Caco-2 (cell line): ENCODE measurements at regions not wholly inside any gene's neighbourhood (a gene's known extent, or its start where the extent isn't known, plus 50 kb on each side); places are given as distances from the start of the nearest gene placed in this dataset.

Experiments used
- BruUV-seq: library from RNA; stranded (reverse); fragments of 400-500 nt; replicated peaks from 2 replicates; lab custom pipeline; 2021; lab: Mats Ljungman, UMichigan
- CTCF ChIA-PET: fragments of 300-600 bp; sonication (Branson Sonifier 250); formaldehyde crosslinking; loops from one replicate; lab custom pipeline; 2022; ENCODE audit warnings: antibody characterized with exemption; lab: Charles Lee
- POLR2A ChIA-PET: fragments of 300-600 bp; sonication (Branson Sonifier 250); formaldehyde crosslinking; loops from one replicate; lab custom pipeline; 2022; ENCODE audit warnings: antibody characterized with exemption; lab: Charles Lee
- DNase-seq, 2 experiments: peaks; one replicate each; pipeline versions ENCODE4 v3.0.0 to v3.0.0-alpha.2; 2020 to 2022
- H3K27me3 ChIP-seq: replicated peaks from 2 replicates; pipeline ENCODE4 v1.6.0; 2011; ENCODE audit warnings: low read length; ENCODE audit not compliant: control insufficient read depth, insufficient read depth
- H3K36me3 ChIP-seq: 2 replicates; pipeline ENCODE4 v1.5.1; 2011; ENCODE audit warnings: low read length; ENCODE audit not compliant: control insufficient read depth, insufficient read depth
- H3K4me1 ChIP-seq: fragments of 250-450 bp; sonication (Bioruptor Pico); 2 replicates; pipeline ENCODE4 v1.5.1; 2020; ENCODE audit warnings: mild to moderate bottlenecking
- H3K4me3 ChIP-seq: 2 replicates; pipeline ENCODE4 v1.5.1; 2011; ENCODE audit warnings: low read depth, mild to moderate bottlenecking, control low read depth, low read length
- H3K9me3 ChIP-seq: fragments of 250-450 bp; sonication (Bioruptor Pico); 2 replicates; pipeline ENCODE4 v1.5.1; 2020; ENCODE audit warnings: mild to moderate bottlenecking, moderate library complexity
- H3K27ac Mint-ChIP-seq: one replicate; pipeline ENCODE4 v1.8.0; 2022; ENCODE audit warnings: mixed read lengths; ENCODE audit not compliant: unreplicated experiment
- H3K27me3 Mint-ChIP-seq: one replicate; pipeline ENCODE4 v1.8.0; 2022; ENCODE audit warnings: mixed read lengths; ENCODE audit not compliant: insufficient read depth, unreplicated experiment
- H3K36me3 Mint-ChIP-seq: one replicate; pipeline ENCODE4 v1.8.0; 2022; ENCODE audit warnings: mild to moderate bottlenecking, mixed read lengths; ENCODE audit not compliant: insufficient read depth, unreplicated experiment
- H3K4me1 Mint-ChIP-seq: one replicate; pipeline ENCODE4 v1.8.0; 2022; ENCODE audit warnings: low read depth, mixed read lengths; ENCODE audit not compliant: unreplicated experiment
- H3K4me3 Mint-ChIP-seq: one replicate; pipeline ENCODE4 v1.8.0; 2022; ENCODE audit warnings: mild to moderate bottlenecking, moderate library complexity, mixed read lengths; ENCODE audit not compliant: unreplicated experiment
- H3K9me3 Mint-ChIP-seq: one replicate; pipeline ENCODE4 v1.8.0; 2022; ENCODE audit warnings: mixed read lengths; ENCODE audit not compliant: unreplicated experiment
- CTCF ChIP-seq, 2 experiments: fragments of 200-600 bp in 1 of 2; IDR thresholded peaks; 1 replicate in 1 of 2; 2 replicates in 1 of 2; pipeline versions ENCODE4 v1.5.1 to v1.8.0; 2011 to 2022; ENCODE audit warnings: antibody characterized with exemption in 1 of 2, control low read depth in 1 of 2, inconsistent platforms in 1 of 2, low read depth in 1 of 2, low read length in 1 of 2, mild to moderate bottlenecking in 1 of 2, moderate library complexity in 1 of 2; ENCODE audit not compliant: insufficient read depth in 1 of 2, severe bottlenecking in 1 of 2, unreplicated experiment in 1 of 2
- intact Hi-C: fragments of 100-400 bp; cut with micrococcal nuclease; formaldehyde crosslinking; loops from one replicate; pipeline ENCODE4 v1.10.0; 2022; ENCODE audit not compliant: unreplicated experiment

- Histone ChIP-seq H3K4me1 (no peaks in the 10 kb centered on the region), H3K36me3 (no peaks in the 10 kb centered on the region), H3K9me3 (no peaks in the 10 kb centered on the region), H3K4me3 (no peak overlapping the region), H3K27me3 (no peaks in the 10 kb centered on the region)
- DNase-seq: no peak
- no peak overlapping the region for H3K27ac Mint-ChIP-seq
- no peaks in the 10 kb centered on the region for H3K4me1 Mint-ChIP-seq
- H3K36me3 Mint-ChIP-seq: no peaks in the 10 kb centered on the region
- intact Hi-C loops: no loop called here
- no peaks in the 10 kb centered on the region for H3K9me3 Mint-ChIP-seq
- no peaks in the 10 kb centered on the region for H3K27me3 Mint-ChIP-seq
- no peak for TF ChIP-seq CTCF (IDR thresholded peaks at IDR 0.05; ENCODE audit: insufficient read depth in 1 of 2, low read depth in 1 of 2, low read length in 1 of 2, severe bottlenecking in 1 of 2, unreplicated experiment in 1 of 2)
- ChIA-PET POLR2A (no interaction called here), CTCF (no interaction called here)
- H3K4me3 Mint-ChIP-seq: no peak overlapping the region
- no TSS peak for BruUV-seq
Observed at GRCh38 chr1:189274267-189274666, 1203.4 kb downstream of the BRINP3 start.

DNA sequence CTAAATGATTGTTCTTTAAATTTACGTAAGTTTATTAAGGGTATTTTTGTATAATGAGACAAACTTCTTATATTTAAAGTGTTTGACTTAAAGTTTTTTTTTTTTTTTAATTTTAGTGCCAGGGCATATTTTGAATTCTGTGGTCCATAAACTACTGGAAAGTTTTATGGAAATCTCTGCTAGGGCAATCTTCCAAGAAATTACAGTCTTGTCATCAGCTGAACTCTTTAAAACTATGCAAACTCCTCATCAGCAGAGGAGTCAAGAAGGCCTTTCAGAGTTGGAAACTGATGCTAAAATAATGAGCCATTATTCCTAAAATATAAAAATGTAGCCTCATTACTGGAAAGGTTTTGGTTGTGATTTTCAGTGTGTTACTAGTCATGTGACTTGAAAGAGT, 1201.9 kb downstream of the BRINP3 start:
- Histone ChIP-seq H3K36me3 (no peaks in the 10 kb centered on the region), H3K4me3 (no peak overlapping the region), H3K4me1 (no peaks in the 10 kb centered on the region), H3K27me3 (no peaks in the 10 kb centered on the region), H3K9me3 (no peaks in the 10 kb centered on the region)
- no TSS peak for BruUV-seq
- no peak for TF ChIP-seq CTCF (IDR thresholded peaks at IDR 0.05; ENCODE audit: insufficient read depth in 1 of 2, low read depth in 1 of 2, low read length in 1 of 2, severe bottlenecking in 1 of 2, unreplicated experiment in 1 of 2)
- H3K9me3 Mint-ChIP-seq: no peaks in the 10 kb centered on the region
- H3K4me3 Mint-ChIP-seq: no peak overlapping the region
- no peaks in the 10 kb centered on the region for H3K27me3 Mint-ChIP-seq
- no peaks in the 10 kb centered on the region for H3K36me3 Mint-ChIP-seq
- POLR2A ChIA-PET: no interaction called here
- CTCF ChIA-PET: no interaction called here
- H3K4me1 Mint-ChIP-seq: no peaks in the 10 kb centered on the region
- no peak overlapping the region for H3K27ac Mint-ChIP-seq
- no peak for DNase-seq
- intact Hi-C loops: no loop called here

DNA sequence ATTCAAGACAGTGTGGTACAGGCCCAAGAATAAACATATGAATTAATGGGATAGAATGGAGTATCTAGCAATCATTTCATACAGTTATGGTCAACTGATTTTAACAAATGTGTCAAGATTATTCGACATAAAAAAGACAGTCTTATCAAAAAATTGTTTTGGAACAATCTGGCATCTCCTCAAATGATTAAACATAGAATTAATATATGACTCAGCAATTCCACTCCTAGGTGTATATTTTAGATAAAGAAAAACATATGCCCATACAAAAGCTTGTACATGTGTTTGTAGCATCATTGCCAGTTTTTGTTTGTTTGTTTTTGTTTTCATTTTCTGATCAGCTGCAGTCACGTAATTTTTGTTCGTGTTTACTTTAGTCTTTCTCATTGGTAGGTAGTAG, 1188.3 kb downstream of the BRINP3 start:
- no peak for TF ChIP-seq CTCF (IDR thresholded peaks at IDR 0.05; ENCODE audit: insufficient read depth in 1 of 2, low read depth in 1 of 2, low read length in 1 of 2, severe bottlenecking in 1 of 2, unreplicated experiment in 1 of 2)
- DNase-seq: no peak
- H3K27me3 Mint-ChIP-seq: no peaks in the 10 kb centered on the region
- no peaks in the 10 kb centered on the region for H3K4me1 ChIP-seq
- no peaks in the 10 kb centered on the region for H3K9me3 ChIP-seq
- H3K27ac Mint-ChIP-seq: no peak overlapping the region
- H3K4me3 ChIP-seq: no peak overlapping the region
- ChIA-PET POLR2A (no interaction called here), CTCF (no interaction called here)
- intact Hi-C loops: no loop called here
- H3K27me3 ChIP-seq: no peaks in the 10 kb centered on the region
- no TSS peak for BruUV-seq
- H3K4me3 Mint-ChIP-seq: no peak overlapping the region
- no peaks in the 10 kb centered on the region for H3K36me3 ChIP-seq
- no peaks in the 10 kb centered on the region for H3K36me3 Mint-ChIP-seq
- no peaks in the 10 kb centered on the region for H3K4me1 Mint-ChIP-seq
- no peaks in the 10 kb centered on the region for H3K9me3 Mint-ChIP-seq
